Renal cortex interstitium (tissue), 11 donors: ENCODE measurements at regions not wholly inside any gene's neighbourhood (a gene's known extent, or its start where the extent isn't known, plus 50 kb on each side); places are given as distances from the start of the nearest gene placed in this dataset.

Experiments
- DNase-seq, 11 donors: peaks; one replicate each; pipeline ENCODE4 v3.0.0-alpha.2; 2013; ENCODE audit warnings: low read depth in 9 of 11, low spot score in 4 of 11; ENCODE audit errors: extremely low read depth in 1 of 11

DNA sequence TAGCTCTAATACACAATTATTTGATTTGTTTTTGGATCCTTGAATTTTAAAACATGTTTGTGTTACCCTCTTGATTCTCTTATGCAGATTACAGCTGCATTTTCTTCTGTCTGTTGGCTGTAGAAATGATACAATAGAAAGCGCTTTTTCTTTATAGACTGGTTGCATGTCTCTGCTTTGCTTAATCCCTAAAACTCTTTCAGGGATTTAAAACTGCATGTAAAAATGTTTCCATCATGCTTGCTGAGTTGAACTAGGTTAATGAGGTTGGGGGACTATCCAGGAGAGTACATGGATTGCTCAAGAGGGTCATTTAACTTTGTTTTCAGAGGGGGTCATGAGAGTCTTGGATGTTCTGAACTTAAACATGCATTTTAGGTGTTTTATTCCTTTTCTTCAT, 166.4 kb upstream of the IFNG-AS1 start:
- DNase-seq = no peak

DNA sequence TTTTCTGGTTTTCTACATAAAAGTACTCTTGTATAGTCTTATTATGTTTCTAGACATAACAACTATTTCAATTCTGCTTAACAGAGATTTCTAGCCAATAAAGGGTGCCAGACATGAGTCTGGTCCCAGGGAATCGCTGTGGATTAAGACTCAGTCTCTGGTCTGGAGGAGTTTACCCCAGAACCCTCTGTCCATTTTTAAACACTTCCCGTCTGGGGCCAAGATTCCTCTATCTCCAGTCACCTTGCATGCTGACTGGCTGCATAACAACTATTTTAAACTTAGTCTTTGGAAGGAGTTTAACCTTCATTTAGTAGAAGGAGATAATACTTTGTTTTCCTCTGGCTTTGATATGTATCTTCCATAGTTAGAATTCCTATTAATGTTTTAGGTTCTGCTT, 163.1 kb upstream of the IFNG-AS1 start:
- no peak for DNase-seq

DNA sequence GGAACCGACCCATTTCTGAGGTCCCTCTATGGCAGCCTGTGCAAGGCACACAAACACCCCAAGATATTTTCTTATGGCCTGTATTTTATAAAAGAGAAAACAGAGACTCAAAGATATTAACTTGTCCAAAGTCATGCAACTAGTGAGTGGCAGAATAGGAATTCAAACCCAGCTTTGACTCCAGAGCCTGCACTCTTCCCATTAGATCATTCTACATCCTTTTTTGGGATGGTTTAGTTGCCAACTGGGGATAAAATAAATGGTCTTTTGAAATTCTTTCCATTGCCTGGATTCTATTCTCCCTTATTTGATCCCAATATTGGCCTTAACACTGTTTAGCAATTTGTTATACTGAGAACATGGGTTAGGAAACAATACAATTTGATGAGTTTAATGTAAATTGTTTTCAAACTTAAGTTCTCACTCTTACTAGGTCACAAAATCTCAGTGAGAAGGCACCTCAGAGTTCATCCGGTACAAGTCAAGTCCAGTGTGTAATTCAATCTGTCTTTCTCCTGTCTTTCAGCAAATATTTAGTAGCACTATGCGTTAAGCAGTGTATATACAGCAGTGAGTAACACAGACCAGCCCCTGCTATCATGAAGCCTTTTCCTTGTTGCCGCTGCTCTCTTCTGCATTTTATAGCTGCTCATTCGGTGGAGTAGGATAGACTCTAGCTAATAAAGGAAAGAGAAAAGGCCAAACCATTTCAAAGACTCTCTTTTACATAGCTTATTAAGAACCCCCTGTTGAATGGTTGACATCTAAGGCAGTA, 162.1 kb upstream of the IFNG-AS1 start:
- peak in 1 of 11 donors; percentile 1 for DNase-seq

DNA sequence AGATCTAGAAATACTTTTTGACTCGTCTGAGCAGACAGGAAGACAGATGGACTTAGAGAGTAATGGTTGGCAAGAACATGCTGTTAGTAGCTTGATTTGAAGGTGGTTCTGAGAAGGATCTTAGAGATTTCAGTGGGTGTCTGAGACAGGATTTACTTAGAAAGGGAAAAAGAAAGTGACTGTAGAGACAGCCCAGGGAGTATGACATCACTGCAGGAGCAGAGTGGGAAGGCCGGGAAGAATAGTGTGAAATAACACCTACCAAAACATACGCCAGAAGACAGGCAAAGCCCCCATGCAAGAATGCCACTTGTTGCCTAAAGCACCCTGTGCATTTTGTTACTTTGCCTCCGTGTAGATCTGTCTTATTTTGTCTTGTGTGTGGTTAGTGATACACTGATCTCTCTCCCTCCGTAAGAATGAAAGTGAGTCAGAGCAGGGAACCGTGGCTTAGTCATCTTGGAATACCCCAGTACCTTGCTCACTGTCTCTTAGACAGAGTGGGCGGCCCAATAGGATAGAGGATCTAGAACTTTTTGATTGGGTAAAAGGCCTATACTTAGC, 161.3 kb upstream of the IFNG-AS1 start:
- DNase-seq = peak in 2 of 11 donors; percentile 4 to 35

DNA sequence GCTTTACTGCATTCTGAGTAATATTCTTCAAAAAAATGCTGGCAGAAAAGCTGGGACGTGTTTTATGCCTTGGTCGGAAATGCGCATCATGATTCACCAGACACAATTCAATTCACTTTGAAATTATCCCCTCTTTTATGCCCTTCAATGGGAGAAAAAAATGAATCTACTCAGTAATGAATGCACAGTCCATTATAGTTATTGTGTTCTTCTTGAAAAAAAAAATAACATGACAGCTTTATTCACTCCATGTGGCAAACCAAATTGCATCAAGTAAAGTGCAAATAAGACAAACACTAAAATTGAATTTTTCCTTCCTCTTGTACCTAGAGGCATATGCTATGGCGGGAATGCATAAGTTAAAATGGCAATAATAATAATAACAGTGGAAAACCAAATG, 159.4 kb upstream of the IFNG-AS1 start:
- no peak for DNase-seq

DNA sequence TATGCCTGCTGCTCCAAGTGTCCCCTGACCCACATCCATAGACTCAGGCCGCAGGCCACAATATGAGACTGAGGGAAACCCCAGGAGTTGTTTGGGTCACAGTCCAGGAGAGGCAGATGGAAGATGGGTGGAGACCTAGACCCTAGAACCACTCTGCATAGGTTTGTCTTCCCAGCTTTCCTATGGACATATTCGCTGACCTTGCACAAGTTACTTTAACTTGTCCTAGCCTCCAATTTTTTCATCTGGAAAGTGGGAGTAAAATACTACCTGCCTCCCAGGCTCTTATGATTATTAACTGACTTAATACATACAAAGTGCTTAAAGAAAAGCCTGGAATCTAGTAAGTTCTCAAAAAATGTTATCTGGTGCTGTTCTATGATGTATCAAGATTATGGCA, 157.1 kb upstream of the IFNG-AS1 start:
- DNase-seq = no peak

DNA sequence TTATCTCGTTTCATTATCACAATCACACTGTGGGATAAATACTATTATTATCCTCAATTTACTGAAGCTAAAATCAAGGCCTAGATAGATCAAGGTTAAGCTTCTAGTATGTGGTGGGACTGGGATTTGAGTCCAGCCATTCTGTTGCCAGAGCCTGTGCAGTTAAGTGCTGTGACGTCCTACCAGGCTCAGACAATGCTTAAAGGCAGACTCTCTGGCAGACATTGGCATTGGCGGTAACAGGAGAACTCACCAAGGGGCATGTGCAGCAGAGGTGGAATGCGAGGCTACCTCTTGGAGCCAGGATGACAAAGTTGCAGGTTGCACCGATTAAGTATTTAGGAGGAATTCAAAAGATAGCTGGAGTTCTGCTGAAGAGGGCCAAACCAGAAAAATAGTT, 155.6 kb upstream of the IFNG-AS1 start:
- DNase-seq = no peak

DNA sequence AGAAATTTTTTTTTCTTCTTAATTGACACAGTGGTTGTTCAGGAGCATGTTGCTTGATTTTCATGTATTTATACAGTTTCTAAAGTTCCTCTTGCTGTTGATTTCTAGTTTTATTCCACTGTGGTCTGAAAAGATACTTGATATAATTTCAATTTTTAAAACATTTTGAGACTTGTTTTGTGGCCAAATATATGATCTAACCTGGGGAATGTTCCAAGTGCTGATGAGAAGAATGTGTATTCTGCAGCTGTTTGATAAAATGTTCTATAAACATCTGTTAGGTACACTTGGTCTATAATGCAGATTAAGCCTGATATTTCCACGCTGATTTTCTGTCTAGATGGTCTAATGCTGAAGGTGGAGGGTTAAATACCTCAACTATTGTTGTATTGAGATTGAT, 151.4 kb upstream of the IFNG-AS1 start:
- DNase-seq = no peak

DNA sequence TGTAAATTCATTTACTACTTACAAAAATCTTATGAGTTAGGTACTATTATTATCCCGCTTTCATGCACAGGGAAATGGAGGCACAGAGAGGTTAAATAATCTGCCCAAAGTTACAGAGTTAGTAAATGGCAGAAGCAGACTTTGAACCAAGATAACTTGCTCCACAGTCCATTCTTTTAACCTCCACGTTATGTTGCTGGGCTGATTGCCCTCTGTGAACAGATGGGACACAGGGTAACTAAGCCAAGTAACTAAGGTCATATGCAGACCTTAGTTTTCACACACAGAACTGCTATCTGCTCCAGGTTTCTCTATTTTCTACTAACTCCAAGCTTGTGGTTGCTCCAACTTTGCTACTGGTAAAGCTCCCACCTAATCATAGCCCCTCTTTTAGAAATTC, 147.1 kb upstream of the IFNG-AS1 start:
- DNase-seq = no peak

DNA sequence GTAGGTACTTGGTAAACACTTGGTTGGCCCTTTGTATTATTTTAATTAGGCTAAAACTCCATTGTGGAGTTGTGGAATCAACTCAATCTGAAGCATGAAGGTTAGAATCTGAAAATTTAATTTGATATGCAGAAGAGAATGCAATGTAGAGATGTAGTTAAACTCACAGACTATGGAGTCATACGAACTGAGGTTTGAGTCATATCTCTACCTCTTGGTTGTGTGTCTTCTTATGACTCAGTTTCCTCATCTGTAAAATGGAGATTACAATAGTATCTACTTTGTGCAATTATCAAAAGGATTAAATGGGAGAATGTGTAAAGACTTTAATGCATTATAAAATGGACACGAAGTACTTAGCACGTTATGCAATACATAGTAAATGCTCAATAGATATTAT, 146.0 kb upstream of the IFNG-AS1 start:
- DNase-seq = no peak

DNA sequence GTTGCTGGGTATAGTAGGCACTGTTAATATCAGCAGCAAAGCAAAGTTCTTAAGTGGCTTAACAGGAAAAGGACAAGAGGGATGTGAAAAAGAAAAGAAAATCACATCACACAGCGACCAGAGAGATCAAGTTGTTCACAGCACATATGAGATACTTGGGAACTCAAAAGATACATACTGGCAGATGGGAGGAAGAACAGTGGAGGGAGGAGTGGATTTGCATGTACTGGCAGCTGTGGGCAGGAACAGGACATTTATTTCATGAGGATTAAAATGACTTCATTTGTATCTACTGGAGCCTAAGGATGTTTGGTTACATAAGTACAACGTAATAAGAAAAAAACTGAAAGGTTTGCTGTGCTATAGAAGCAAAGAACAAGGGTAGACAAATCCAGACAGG, 136.5 kb upstream of the IFNG-AS1 start:
- no peak for DNase-seq

DNA sequence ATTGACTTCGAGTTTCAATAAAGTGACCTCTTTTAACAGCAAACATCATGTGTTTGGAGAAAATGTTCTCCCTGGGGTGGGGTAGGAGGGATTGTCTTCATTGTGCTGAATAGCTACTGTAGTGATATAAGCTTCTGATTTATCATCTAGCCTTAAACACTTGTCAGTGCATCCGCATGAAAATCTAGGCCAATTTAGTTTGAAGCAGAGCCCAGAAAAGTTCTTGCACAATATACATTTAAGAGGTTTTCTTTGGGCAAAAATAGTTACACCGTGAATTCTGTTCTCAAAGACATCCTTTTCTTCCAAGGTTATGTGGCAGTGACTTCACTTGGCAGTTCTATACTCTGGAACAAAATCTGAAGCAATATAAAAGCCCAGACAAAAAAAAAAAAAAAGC, 136.0 kb upstream of the IFNG-AS1 start:
- DNase-seq = no peak

DNA sequence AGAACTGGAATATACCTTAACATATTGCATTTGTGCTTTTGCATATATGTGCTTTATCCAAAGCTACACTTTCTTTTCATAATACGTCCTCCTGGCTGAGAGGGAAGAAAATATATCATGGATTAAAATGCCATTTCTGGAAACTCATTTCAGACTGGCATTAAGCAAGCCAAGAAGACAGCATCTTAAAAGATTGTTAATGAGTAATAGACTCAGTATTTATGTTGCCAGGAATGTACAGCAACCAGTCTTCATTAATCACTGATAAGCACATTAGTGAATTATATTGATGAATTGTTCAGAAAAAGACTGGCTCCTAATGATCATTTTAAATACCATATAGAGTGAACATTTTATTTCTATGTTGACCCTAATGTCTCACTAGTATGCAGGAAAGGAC, 134.9 kb upstream of the IFNG-AS1 start:
- DNase-seq = no peak

DNA sequence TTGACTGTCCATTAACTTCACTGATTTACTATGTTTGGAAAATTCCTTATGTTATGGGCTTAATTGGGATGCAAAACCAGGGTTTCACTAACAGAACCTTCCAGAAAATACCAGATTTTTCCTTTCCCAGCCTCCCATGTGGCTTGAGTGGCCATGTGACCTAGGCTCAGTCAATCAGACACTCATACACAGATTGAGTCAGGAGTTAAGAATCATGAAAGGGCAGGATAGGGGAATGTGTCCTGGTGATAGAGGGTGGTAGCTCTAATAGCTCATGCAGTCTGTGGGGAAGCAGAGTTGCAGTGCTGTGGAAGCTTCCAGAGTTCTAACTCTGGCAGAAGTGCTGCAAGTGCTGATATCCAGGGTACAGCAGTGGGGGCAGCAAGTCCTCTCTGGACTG, 134.1 kb upstream of the IFNG-AS1 start:
- DNase-seq = no peak

DNA sequence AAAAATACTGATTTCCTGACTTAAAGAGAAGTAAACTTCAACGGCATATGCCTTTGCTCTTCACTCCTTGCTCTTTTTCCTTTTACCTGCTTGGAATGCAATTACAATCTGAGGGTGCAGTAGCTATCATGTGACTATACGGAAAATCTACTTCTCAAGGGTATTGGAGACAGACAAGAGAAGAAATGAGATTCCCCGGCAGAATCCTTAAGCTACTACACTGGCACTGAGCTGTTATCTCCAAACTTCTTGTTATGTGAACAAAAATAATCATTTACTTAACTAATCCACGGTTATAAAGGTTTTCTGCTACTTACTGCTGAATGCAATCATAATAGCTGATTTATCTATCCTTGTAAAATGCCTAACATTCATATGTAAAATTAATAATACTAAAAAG, 118.0 kb upstream of the IFNG-AS1 start:
- no peak for DNase-seq

DNA sequence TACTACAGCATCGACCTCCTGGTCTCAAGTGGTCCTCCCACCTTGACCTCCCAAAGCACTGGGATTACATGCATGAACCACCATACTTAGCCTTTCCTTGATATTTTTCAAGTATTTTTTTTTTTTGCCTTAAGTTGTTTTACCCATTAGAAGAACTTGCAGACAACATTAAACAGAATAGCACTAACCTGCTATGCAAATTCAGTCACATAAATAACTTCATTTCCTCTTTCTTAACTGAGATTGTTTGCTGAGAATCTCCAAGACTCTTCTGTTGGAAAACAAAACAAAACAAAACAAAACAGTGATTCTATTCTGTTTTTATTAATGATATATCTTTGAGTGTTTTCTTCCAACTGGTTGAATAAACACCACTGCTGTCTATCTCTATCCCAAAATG, 115.9 kb upstream of the IFNG-AS1 start:
- no peak for DNase-seq

DNA sequence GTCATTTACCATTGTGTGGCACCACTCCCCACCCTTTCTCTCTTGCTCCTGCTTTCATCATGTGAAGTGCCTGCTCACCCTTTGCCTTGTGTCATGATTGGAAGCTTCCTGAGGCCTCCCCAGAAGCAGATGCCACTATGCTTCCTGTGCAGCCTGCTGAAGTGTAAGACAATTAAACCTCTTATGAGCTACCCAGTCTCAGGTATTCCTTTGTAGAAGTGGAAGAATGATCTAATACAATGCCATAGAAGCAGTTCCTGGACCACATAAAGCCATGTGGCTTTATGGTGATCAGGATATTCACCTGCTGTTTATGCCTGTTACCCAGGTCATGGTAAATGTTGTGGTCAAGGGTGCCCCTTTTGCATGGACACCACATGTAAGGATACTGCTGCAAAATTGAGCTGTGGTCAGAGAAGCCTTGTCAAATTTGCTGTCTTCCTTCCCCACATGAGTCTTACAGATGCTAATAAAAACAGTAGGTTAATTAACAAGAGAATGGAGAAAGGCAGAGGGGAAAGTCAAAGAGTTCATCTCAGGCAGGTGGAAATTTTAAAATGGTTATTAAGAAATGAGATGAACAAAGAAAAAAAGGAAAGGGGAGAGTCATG, 112.8 kb upstream of the IFNG-AS1 start:
- DNase-seq = no peak

DNA sequence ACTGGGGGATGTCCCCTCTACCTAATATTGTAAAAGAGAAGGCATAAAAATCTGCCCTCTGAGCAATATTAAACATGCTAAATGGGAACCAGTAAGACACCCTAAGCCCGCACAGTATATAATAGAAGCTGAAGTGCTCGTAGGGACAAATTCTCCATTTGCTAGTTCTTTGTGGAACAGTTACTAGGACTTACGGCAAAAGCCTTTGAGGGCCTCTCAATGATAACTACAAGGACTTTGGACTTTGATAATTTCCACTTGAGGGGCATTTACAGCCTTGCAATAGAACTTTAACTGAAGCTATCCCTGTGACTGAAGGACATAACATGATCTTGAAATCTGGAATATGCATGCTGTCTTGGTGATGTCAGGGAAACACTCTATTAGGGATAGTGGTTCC, 111.5 kb upstream of the IFNG-AS1 start:
- no peak for DNase-seq

DNA sequence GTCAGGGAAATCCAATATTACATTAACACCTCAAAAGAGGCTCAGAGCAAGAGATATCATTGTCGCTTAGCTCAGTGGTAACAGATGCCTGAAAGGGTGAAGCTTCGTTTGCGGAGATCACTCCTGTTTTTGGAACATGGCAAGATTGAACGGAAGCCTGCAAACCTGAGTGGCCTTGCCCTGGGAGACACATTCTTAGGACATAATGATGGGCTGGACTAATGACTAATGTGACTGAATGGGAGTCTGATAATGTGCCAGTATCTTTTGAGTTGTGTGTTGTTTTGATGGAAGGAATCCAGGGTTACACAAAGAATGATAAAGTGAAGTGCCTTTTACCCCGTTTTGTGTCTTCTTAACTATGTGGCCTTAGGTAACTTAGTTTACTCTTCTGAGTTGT, 109.3 kb upstream of the IFNG-AS1 start:
- DNase-seq = no peak

DNA sequence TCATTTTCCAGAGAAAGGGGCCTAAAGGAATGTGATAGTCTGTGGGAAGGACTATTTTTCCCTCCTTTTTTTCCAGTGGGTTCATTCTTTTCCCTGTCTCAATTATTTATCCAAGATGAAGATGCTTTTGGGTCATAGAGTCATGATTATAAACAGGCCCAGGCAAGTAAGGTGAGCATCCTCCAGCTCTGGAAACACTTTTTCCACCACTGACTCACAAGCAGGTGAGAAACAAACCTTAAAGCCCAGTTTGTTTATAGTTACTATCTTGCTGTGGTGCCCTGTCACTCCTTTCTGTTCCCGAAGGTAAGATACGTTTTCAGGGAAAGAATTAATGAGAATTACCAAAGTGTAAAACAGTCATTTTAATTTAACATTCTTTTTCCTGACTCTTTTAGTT, 107.7 kb upstream of the IFNG-AS1 start:
- no peak for DNase-seq

DNA sequence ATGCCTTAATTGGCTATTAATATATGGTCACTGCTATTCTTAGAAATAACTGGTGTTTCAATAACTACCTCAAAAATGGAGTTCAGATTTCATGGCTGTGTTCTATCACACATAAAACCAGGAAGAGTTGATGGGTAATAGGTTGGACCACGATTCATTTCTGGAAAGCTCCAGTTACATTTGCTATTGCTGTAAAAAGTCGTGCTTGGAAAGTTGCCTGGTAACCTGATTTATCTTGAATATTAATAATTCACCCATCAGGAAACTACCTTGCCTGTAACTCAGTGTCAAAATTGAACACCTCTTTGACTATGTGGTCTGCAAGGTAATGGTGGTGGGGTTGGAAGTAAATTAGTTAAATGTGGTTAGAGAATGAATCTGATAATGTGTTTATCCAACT, 104.7 kb upstream of the IFNG-AS1 start:
- DNase-seq = no peak
